Dedifferentiated amniotic fluid mesenchymal stem cell (primary cell): ENCODE measurements at regions not wholly inside any gene's neighbourhood (a gene's known extent, or its start where the extent isn't known, plus 50 kb on each side); places are given as distances from the start of the nearest gene placed in this dataset.

Source experiments
- DNase-seq: peaks from one replicate; pipeline ENCODE4 v3.0.0-alpha.2; 2016; ENCODE audit errors: extremely low spot score

- no peak for DNase-seq
These were observed 874.1 kb downstream of the GRM8 start for GRCh38 chr7:126378642-126379041.

- no peak for DNase-seq
These were observed 882.6 kb downstream of the GRM8 start for GRCh38 chr7:126370038-126370668.

GRCh38 chr7:126362746-126363145 lies 890.0 kb downstream of the GRM8 start:
- DNase-seq, result no peak

- DNase-seq, result no peak
These were observed 891.6 kb downstream of the GRM8 start for GRCh38 chr7:126361183-126361582.

GRCh38 chr7:126339813-126340212 lies 912.9 kb downstream of the GRM8 start:
- no peak for DNase-seq

- DNase-seq, result no peak
These were observed 947.1 kb downstream of the GRM8 start for GRCh38 chr7:126305671-126306070.

- no peak for DNase-seq
These were observed 948.8 kb downstream of the GRM8 start for GRCh38 chr7:126303926-126304325.

GRCh38 chr7:126302639-126303038 lies 950.1 kb downstream of the GRM8 start:
- no peak for DNase-seq

- no peak for DNase-seq
These were observed 966.4 kb downstream of the GRM8 start for GRCh38 chr7:126286317-126286716.

- no peak for DNase-seq
These were observed 1016.5 kb downstream of the GRM8 start for GRCh38 chr7:126236261-126236660.

- no peak for DNase-seq
These were observed 1024.2 kb downstream of the GRM8 start for GRCh38 chr7:126228356-126229061.

- DNase-seq, result no peak
These were observed 1025.1 kb downstream of the GRM8 start for GRCh38 chr7:126227643-126228042.

- DNase-seq, result no peak
These were observed 1025.7 kb downstream of the GRM8 start for GRCh38 chr7:126227055-126227454.

- no peak for DNase-seq
These were observed 1029.0 kb downstream of the GRM8 start for GRCh38 chr7:126223729-126224128.

GRCh38 chr7:126222782-126223181 lies 1030.0 kb downstream of the GRM8 start:
- DNase-seq, result no peak

GRCh38 chr7:126215785-126216184 lies 1037.0 kb downstream of the GRM8 start:
- DNase-seq, result no peak

- DNase-seq, result no peak
These were observed 1038.9 kb downstream of the GRM8 start for GRCh38 chr7:126213876-126214275.

GRCh38 chr7:126211875-126212274 lies 1040.9 kb downstream of the GRM8 start:
- no peak for DNase-seq

- no peak for DNase-seq
These were observed 1042.0 kb downstream of the GRM8 start for GRCh38 chr7:126210707-126211106.

- DNase-seq, result no peak
These were observed 1049.6 kb downstream of the GRM8 start for GRCh38 chr7:126203185-126203584.

- DNase-seq, result no peak
These were observed 1050.6 kb downstream of the GRM8 start for GRCh38 chr7:126202177-126202576.

- DNase-seq, result no peak
These were observed 1066.7 kb downstream of the GRM8 start for GRCh38 chr7:126185959-126186580.

- DNase-seq, result no peak
These were observed 1072.8 kb downstream of the GRM8 start for GRCh38 chr7:126179916-126180315.
